Stimulated activated CD4-positive, alpha-beta T cell treated with anti-CD3 and anti-CD28 coated beads, TNF-alpha, amount 100 ng/mL, for 4 hours (primary cell): ENCODE measurements at regions not wholly inside any gene's neighbourhood (a gene's known extent, or its start where the extent isn't known, plus 50 kb on each side); places are given as distances from the start of the nearest gene placed in this dataset.

Source experiments
- DNase-seq, 3 experiments: peaks; one replicate each; pipeline ENCODE4 v3.0.0-alpha.2; 2020; ENCODE audit warnings: low read depth in 3 of 3

DNA sequence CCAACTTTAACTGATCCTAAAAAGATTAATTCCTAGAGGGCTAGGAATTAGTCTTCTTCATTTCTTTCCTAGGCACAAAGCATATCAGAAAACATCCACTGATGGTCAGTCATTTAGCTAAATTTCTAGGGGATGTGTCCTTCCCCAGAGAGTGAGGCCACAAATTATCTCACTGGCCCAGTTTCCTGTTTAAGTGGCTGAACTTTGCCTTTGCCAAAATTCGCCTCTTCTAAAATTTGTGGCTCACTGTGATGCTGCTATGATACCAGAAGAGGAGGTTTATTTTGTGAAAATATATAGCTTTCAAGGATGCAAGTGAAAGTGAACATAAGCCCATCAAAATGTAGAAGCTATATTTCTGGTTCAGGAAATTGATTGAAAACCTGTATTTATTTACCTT is 98.1 kb upstream of the FER start:
- DNase-seq: no peak

DNA sequence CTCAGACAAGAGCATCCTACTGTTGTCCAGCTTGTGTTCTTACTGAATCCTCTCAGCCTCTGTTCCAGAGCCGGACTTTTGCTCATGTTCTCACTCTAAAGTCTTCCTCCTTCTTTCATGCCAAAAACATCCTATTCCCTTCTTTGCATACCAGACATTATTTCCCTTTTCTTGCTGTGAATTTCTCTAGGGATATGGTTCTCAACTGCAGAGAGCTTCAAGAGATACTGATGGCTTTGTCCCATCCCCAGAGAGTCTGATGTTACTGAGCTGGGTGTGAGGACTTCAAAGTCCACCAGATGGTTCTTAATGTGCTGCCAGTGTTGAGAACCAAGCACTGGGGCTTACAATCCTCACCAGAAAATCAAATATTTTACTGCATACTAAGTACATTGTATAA is 98.6 kb upstream of the FER start:
- no peak for DNase-seq

DNA sequence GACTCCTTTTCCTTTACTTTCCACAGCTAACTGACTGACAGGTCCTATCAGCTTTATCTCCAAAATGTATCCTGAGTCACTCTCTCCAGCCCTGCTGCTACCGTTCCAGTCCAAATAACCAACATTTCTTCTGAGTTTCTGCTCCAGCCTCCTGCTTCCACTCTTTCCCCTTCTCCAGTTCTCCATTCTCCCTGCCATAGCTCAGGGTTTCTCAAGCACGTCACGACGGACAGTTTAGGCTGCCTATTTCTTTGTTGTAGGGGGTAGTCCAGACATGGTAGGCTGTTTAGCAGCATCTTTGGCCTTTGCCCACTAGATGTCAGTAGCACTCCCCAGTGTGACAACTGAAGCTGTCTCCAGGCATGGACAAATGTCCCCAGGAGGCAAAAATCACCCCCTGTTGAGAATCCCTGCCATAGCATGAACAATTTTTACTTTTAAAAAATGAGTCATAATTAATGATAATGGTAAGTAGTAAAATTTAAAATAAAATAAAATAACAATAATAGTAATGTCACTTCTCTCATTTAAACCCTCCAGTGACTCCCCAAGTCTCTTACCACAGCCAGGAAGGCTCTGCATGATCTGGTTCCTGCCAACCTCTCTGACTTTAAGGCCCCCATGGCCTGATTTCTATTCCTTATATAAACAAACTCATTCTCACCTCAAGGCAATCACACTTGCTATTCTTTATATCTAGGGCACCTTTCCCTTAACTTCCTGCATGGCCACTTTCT is 105.4 kb upstream of the FER start:
- DNase-seq: peak; percentile 5 to 22 (median 11)

DNA sequence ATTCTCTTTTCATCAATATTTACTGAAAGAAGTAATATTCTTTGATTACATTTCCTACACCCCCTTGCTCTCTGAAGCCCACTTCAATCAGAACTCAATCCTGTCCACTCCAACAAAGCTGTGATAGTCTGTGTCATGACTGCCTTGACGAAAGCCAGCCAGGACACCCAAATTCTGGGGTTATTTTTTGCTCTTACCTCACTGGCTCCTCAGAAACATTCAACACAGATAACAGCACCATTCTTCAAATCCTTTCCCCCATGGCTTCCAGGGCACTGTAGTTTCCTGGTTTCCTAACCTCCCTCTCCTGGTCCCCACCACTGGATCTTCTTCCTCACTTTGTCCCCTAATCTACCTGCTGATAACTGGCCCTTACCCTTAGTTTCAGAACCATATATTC is 106.1 kb upstream of the FER start:
- no peak for DNase-seq

DNA sequence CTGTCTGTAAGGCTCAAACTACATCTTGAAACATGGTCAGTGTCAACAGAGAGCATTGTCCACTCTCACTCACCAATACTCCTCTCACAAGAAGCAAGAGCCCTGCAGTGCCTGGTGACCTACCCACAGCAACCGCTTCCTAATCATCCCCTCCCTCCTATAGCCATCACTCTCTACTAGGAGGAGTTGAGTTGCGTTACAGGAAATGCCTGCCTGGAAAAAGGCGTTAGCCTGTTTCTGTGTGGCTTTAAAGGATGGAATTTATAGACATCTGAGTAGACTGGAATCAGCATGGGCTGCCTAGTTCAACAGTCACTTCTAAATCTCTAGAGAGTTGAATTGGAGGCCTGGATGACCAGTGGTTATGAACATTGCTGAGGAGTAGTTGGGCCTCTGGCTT is 108.3 kb upstream of the FER start:
- no peak for DNase-seq

DNA sequence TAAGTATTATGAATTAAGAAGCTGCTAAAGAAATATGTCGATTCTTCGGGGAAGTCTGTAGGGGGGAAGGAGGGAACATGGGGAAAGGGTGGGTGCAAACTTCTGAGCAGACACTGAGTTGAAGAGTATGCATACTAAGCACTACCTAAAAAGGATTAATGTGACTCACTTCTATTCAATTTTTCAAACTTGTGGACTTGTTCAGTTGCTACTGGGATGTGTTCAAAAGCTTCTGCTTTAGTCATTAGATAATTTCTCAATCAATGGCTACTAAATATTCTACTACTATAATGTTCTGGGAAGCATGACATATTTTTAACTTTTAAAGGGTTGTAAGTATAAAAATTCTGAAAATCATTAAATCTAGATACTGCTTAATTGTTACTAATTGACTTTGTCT is 109.7 kb upstream of the FER start:
- DNase-seq: no peak

DNA sequence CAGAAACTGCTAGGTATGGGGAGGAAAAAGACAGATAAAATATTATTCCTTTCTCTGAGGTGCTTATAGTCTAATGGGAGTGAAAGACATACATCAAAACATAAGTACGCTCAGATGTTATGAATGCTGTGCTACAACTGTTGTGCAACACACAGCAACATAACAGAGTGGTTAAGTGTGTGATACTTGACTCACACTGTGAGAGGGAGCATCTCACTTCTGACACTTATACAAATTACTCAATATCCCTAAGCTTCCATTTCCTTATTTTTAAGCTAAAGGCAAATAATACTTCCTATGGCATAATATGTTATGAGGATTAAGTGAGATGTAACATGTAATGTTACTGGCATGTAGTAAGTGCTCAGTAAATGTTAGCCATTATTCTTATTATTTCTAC is 110.6 kb upstream of the FER start:
- no peak for DNase-seq

DNA sequence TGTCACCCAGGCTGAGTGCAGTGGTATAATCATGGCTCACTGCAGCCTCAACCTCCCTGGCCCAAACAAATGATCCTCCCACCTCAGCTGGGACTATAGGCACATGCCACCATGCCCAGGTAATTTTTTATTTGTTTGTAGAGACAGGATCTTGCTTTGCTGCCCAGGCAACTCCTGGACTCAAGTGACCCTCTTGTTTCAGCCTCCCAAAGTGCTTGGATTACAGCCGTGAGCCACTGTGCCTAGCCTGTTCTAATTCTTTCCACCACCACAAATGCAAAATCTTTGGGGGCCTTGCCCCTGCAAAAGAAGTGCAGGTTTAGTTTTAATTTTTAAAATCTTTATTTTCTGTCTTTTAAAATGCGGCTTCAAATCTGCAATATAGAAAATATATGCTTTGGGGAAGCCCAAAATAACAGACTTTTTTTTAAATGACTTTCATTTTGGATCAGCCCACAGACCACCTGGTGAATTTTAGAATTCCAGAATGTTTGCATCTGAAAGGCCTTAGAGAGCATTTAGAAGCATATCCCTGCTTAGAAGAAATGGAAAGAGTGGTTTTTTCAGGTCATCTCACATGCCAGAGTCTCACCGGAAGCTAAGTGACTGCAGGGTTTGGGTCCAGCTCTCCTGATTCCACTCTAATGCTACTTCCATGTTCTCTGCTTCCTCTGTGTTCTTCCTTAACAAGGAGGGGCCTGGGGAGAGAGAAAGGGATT is 111.4 kb upstream of the FER start:
- DNase-seq: no peak

DNA sequence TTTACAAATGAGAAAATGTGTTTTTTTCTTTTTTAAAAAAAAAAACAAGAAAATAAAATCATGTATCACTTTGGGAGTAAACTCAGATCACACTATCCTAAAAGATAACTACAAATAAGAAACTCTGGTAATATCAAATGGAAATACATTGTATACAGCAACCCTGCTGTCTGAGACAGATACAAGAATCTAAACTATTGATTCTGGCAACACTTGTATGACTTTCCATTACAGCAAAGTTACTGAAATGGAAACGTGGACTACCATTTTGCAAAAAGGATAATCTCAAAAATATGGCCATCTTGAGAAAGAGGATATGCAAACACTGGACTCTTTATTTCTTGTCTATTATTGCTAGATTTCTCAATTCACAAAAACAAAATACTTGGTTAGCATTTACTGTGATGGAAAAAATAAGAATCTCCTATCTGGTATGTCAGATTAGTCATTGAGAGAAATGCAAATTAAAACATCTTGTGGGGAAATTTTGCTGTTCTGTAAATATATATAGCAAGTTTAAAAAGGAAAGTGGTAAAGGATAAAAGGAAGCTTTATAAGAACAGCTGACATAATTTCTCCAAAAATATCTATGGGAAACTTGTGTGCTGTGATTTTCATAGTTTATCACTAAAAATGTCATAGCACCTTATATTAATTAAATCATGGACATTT is 112.9 kb upstream of the FER start:
- no peak for DNase-seq

DNA sequence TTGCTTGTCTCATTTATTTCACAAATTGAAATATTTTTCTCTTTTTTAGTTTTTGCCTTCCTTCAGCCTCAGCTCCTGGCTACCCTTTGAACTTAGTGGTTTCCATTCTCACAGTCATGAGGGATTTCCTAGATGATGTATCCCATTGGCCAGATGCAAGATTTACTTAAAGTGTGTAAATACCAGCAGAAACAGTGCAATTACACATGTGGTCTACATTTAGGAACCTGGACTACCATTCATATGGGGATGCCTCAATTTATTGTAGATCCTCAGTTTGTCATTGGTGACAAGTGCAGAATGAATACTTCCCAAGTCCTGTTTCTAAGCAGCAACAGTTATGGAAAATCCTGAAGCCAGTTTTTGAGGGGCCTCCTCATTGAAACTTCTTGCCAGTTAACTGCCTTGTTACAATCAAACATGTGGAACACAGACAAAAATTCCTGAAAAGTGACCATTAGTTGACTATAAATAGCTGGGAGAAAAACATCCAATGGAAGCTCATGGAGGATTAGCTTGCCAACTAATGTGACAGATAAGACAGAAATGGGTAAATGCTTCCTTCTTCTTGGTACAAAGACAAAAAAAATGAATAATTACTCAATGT is 113.6 kb upstream of the FER start:
- no peak for DNase-seq

DNA sequence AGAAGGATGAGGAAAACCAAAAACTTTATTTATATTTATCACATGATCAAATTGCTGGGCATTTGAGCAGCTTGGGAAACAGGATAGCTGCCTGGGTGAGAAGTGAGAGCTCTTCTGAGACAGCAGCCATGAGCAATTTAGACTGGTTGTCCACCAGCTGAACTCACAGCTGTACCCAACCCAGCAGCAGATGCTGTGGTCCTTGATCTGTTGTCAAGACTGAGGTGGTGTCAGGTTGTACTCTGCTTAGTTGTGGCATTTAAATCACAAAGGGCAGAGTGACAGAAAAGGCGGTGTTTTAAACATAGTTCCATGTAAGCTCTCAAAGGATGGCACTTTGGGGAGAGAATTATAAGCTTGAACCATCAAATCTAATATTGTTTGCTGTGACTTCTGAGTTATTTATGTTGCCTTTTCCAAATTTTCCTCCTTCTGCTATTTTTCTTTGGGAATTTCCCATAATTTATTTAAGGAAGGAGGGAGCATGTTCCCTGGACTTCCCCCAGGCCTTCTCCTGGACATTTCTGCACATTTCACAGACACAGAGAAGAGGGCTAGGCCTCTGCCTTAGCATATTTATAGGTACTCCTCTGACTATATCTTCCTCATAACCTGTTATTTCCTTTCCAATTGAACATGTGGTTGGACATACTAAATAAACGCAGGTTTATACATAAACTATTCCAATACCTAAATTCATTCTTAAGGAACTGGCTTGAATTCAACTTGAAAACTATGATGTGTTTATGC is 117.7 kb upstream of the FER start:
- DNase-seq: no peak

DNA sequence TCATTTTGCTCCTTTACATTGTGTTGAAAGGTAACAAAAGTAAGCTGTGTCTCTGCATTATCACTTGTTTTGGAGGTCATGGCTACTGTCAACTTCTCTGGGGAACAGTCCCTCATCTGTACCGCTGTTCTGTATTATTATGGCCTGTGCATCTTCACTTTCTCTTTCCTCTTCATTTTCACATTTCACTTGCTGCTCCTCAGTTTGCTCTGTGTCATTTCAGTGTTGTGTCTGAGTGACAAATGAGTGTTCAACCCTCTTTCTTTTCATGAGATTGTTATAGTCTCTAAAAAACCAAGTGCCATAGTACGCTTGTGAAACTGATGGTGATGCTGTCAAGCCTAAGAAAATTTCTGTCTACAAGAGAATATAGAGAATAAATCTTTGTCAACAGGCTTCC is 122.0 kb upstream of the FER start:
- DNase-seq: no peak

DNA sequence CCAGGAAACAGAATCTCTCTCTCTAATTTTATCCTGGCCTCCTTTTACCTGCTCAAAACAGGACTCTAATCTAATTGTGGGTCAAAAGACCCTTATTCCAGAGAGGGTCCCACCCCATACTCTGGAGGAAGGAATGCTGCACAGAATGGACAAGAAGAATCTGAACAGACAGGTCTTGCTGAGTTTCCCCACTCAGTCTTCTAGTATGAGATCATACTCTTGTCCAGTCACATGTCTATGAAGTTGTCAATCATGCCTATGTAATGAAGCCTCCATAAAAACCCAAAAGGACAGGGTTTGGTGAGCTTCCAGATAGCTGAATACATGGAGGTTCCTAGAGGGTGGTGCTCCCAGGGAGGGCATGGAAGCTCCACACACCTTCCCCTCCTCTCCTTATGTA is 123.9 kb upstream of the FER start:
- no peak for DNase-seq

DNA sequence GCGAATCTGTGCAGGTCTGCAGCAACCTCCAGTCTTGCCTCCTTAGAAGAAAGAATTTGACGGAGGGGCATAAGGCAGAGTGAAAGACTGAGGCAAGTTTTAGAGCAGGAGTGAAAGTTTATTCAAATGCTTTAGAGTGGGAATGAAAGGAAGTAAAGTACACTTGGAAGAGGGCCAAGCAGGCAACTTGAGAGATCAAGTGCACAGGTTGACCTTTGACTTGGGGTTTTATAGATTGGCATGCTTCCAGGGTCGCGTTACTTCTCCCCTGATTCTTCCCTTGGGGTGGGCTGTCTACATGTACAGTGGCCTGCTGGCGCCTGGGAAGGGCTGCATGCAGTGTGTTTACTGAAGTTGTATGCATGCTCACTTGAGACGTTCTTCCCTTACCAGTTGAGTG is 127.2 kb upstream of the FER start:
- DNase-seq: no peak

DNA sequence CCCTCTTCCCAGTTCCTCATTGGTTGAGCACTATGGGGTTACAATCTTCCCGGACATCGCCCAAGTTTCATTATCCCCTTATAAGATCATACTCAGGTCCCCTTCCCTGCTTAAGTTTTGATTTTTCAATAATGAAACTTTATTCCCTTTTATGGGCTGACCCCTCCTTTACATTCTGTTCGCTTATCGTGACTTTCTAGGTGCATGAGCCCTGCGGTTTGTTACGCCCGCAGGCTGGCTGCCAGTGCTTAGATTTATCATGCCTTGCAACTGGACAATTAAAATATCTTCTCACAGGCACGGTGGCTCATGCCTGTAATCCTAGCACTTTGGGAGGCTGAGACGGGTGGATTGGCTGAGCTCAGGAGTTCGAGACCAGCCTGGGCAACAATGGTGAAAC is 127.9 kb upstream of the FER start:
- DNase-seq: no peak

DNA sequence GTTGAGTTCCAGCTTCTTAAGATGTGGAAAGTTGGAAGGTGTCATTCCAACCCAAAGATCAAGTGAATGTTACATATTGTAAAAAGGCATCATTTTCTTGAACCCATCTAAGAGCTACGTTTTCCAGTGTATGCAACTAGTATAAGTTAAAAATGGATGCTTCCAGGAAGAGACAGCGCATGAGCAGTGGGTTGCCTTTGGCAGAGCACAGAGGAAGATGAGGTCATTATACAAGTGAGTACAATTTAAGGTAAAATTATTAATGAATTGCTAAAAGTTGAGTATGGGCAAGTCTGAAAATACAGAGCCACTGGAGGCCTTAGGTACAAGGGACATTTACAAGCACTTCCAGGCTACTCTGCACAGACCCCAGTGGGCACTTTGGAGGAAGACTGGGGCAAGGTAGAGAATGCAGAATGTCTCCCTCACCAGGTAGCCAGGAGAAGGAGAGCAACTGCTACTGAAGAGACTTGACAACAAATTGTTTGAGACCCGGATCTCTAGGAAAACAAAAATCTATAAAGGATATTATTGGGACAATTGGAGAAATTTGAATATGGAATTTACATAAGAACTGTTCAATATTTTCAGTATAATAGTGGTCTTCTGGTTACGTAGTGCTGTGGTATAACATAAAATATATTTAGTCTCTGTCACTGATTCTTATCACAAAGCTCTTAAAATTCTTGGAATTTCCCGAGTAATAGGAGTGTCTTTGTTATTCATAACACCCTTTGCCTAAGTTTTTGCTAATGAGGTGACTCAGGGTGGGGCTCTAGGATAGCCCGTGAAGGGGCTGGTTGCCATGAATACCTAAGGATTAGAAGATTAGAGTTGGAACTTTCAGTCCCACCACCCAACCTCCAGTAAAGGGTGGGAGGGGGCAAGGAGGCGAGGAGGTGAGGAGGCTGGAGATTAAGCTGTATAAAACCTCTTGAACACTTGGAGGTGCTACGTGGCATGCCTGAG is 129.9 kb upstream of the FER start:
- no peak for DNase-seq

DNA sequence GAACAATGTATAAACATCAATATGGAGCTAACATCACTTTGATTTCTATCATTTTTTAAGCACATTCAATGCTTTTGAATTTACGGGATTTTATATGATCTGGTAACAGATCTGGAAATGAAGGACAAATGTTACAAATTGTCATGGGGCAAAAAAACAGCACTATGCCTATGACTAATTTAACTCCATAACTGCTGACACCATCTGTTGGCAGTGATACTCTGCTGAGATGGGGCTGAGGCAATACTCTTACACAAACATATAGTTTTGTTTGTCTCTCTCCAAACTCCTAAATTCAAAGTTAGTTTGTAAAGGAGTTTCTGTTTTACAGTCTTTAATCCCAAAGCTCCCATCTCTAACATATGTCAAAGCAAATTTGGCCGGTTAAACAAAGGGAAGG is 132.5 kb upstream of the FER start:
- DNase-seq: no peak

DNA sequence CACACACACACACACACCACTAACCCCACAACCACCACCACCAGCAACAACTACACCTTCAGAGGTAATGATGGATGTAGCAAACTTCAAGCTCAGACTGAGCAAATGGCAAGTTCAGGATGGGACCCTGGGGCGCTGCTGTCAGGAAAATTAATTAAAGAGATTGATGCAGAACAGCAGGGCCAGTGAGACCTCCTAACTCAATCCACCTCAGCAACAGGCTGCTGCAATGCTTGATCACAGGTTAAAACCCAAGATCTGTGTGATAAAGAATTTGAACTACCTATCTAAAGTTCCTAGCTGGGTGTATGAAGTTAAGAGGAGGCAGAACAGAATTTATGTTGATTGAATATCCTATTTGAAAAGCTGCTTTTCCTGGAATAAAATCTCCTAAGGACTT is 140.3 kb upstream of the FER start:
- no peak for DNase-seq

DNA sequence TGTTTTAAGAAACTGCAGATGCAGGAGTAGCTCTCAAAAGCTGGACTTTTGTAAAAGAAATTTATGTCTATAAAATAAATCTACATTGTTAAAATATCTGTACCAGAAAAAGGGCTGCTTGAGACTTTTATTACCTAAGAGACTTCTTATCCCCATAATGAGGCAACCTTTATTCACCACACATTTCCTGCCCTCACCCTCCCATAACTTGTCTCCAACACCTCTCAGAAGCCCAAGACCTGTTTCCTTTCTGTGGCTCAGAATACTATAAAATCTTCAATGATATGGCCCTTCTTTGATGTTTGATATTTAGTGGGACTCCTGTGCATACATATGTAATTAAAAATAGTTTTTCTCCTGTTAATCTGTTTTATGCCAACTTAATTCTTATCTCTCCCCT is 141.5 kb upstream of the FER start:
- no peak for DNase-seq

DNA sequence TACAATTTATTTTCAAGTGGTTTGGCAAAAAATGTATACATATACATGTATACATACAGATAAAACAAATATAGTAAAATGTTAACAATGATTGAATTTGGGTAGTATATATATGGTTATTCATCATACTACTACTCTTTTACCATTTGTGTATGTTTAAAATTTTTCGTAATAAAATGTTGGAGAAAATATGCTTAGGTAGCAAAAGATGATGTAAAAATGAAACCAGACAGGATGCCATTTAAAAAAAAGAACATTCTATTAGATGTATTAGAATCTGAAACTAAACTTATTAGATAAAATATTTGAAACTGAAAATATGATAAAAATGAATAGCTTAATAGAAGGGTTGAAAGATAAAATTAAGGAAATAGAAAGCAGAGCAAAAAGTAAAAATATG is 144.9 kb upstream of the FER start:
- DNase-seq: no peak

DNA sequence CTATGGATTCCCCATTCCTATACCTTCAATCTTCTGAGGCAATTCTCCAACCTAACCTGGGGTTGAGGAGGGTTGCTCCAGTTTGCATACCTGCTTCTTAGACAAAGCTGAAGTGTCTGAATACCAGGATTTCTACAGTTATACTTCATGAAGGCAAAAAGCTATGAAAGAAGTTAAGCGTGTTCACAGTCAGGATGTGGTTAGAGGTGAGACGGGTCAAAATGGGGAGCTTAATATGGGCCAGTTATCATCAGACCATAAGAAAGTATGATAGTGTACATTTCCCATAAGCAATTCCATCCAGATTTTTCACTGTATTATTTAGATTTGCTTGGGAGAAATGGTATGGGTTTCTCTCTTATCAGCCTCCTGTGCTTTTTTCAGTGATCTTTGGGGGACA is 156.9 kb upstream of the FER start:
- no peak for DNase-seq
